Panc1 (cell line): ENCODE measurements at regions not wholly inside any gene's neighbourhood (a gene's known extent, or its start where the extent isn't known, plus 50 kb on each side); places are given as distances from the start of the nearest gene placed in this dataset.

Source experiments
- ATAC-seq: fragments of 200-7000 bp; cut with Tn5 transposase; 2 replicates; pipeline ENCODE4 v1.9.1; 2020; ENCODE audit warnings: mild to moderate bottlenecking, moderate library complexity
- BruUV-seq: library from RNA; stranded (reverse); fragments of 400-500 nt; replicated peaks from 2 replicates; lab custom pipeline; 2021; lab: Mats Ljungman, UMichigan
- CTCF ChIA-PET: fragments of 300-600 bp; sonication (Branson Sonifier 250); formaldehyde crosslinking; loops from one replicate; lab custom pipeline; 2022; ENCODE audit warnings: antibody characterized with exemption; lab: Charles Lee
- POLR2A ChIA-PET: fragments of 300-600 bp; sonication (Branson Sonifier 250); formaldehyde crosslinking; loops from one replicate; lab custom pipeline; 2022; ENCODE audit warnings: antibody characterized with exemption; lab: Charles Lee
- DNase-seq: peaks from one replicate; pipeline ENCODE4 v3.0.0-alpha.2; 2010; ENCODE audit warnings: low read depth, low spot score
- H3K27ac ChIP-seq: 2 replicates; pipeline ENCODE4 v1.5.1; 2011; ENCODE audit warnings: mild to moderate bottlenecking, low read length, inconsistent platforms
- H3K27me3 ChIP-seq: fragments of 200-500 bp; sonication (Bioruptor generic); 2 replicates; pipeline ENCODE4 v1.6.0; 2014; ENCODE audit warnings: low read length, inconsistent platforms; ENCODE audit not compliant: control insufficient read depth, insufficient read depth
- H3K36me3 ChIP-seq: fragments of 200-500 bp; sonication (Bioruptor generic); 2 replicates; pipeline ENCODE4 v1.5.1; 2014; ENCODE audit warnings: inconsistent platforms, mild to moderate bottlenecking, low read length, moderate library complexity; ENCODE audit not compliant: control insufficient read depth, insufficient read depth
- H3K4me1 ChIP-seq: 2 replicates; pipeline ENCODE4 v1.5.1; 2011; ENCODE audit warnings: inconsistent platforms, mild to moderate bottlenecking, low read length, moderate library complexity; ENCODE audit not compliant: control insufficient read depth, insufficient read depth
- H3K4me3 ChIP-seq, 2 experiments: 2 replicates each; pipeline ENCODE4 v1.5.1; 2011 to 2012; ENCODE audit warnings: low read depth in 2 of 2, low read length in 2 of 2, mild to moderate bottlenecking in 2 of 2, inconsistent platforms in 1 of 2, moderate library complexity in 1 of 2
- H3K9me3 ChIP-seq: fragments of 200-500 bp; sonication (Bioruptor generic); 2 replicates; pipeline ENCODE4 v1.5.1; 2014; ENCODE audit warnings: low read depth, mild to moderate bottlenecking, inconsistent platforms, low read length, moderate library complexity; ENCODE audit not compliant: control insufficient read depth, insufficient read depth
- CTCF ChIP-seq: fragments of 450-650 bp; IDR thresholded peaks from 2 replicates; pipeline ENCODE4 v1.5.1; 2017; ENCODE audit warnings: mild to moderate bottlenecking
- POLR2AphosphoS5 ChIP-seq: IDR thresholded peaks from 2 replicates; pipeline ENCODE4 v1.6.1; 2012; ENCODE audit warnings: mild to moderate bottlenecking, low read depth, low read length, moderate library complexity
- REST ChIP-seq, 2 experiments: IDR thresholded peaks; 2 replicates each; pipeline ENCODE4 v1.6.1; 2011 to 2012; ENCODE audit warnings: low read depth in 2 of 2, control low read depth in 1 of 2, low read length in 1 of 2, mild to moderate bottlenecking in 1 of 2, moderate library complexity in 1 of 2; ENCODE audit not compliant: insufficient read depth in 1 of 2
- SIN3A ChIP-seq: IDR thresholded peaks from 2 replicates; pipeline ENCODE4 v1.6.1; 2012; ENCODE audit warnings: low read depth, mild to moderate bottlenecking, low read length, moderate library complexity, borderline replicate concordance; ENCODE audit not compliant: insufficient read depth
- TCF7L2 ChIP-seq: IDR thresholded peaks from 2 replicates; pipeline ENCODE4 v1.6.1; 2011; ENCODE audit warnings: mild to moderate bottlenecking, low read depth, low read length, inconsistent platforms
- in situ Hi-C: cut with HindIII; loops from 2 replicates; pipeline ENCODE4 v1.10.0; 2016; ENCODE audit warnings: low sequenced_read_pairs, low pct_unique_long_range_greater_than_20kb
- intact Hi-C: fragments of 100-400 bp; cut with micrococcal nuclease; formaldehyde crosslinking; loops from one replicate; pipeline ENCODE4 v1.10.0; 2022; ENCODE audit not compliant: unreplicated experiment

GRCh38 chr5:163569284-163569683, 63.9 kb downstream of the MAT2B start:
- Histone ChIP-seq H3K27ac (no peak overlapping the region), H3K27me3 (peaks cover 33% of the 10 kb centered on the region), H3K4me3 (no peak overlapping the region), H3K9me3 (no peaks in the 10 kb centered on the region), H3K36me3 (no peaks in the 10 kb centered on the region), H3K4me1 (peaks cover 8% of the 10 kb centered on the region)
- in situ Hi-C loops (no loop called here), intact Hi-C loops (loop anchor here (5.0 to 10.0 kb wide), 4 partner anchors 443 to 1636 kb away; no protein-coding TSS in a partner anchor)
- no TSS peak for BruUV-seq
- CTCF ChIA-PET, result no interaction called here
- POLR2A ChIA-PET, result no interaction called here
- ATAC-seq (no peak), DNase-seq (no peak)
- TF ChIP-seq CTCF, result peak; percentile 15; the same call in 1 of the 2 replicates
- TF ChIP-seq TCF7L2, result no peak

- H3K27me3 ChIP-seq, result peaks cover 19% of the 10 kb centered on the region; the same call in 1 of the 2 replicates
- ATAC-seq, result no peak
- 0 out of 2 replicates have a peak, but pooled peaks cover under 1% of the 10 kb centered on the region for H3K4me1 ChIP-seq
- H3K4me3 ChIP-seq, result no peak overlapping the region
- intact Hi-C loops (no loop called here), in situ Hi-C loops (no loop called here)
- no peak overlapping the region for H3K27ac ChIP-seq
- H3K9me3 ChIP-seq, result no peaks in the 10 kb centered on the region
- TF ChIP-seq TCF7L2 (no peak), SIN3A (no peak), POLR2AphosphoS5 (no peak), CTCF (no peak), REST (IDR thresholded peaks at IDR 0.05; ENCODE audit: insufficient read depth in 1 of 2, low read depth in 2 of 2, low read length in 1 of 2) (no peak)
- no TSS peak for BruUV-seq
- no peaks in the 10 kb centered on the region for H3K36me3 ChIP-seq
- ChIA-PET POLR2A (no interaction called here), CTCF (interaction anchor here (0.6 kb wide), 1 partner anchor 580 kb away, joined by 3 read pairs; no protein-coding TSS in a partner anchor)
- no peak for DNase-seq
Measured at GRCh38 chr5:163571744-163572143, 66.3 kb downstream of the MAT2B start.
